Karpas-422 (cell line): ENCODE measurements at regions not wholly inside any gene's neighbourhood (a gene's known extent, or its start where the extent isn't known, plus 50 kb on each side); places are given as distances from the start of the nearest gene placed in this dataset.

Experiments used
- DNase-seq: peaks from one replicate; pipeline ENCODE4 v3.0.0-alpha.2; 2015
- H2AFZ ChIP-seq: fragments of 200-600 bp; sonication (generic); 2 replicates; pipeline ENCODE4 v1.6.1; 2014; ENCODE audit warnings: antibody characterized with exemption, low read length, mixed read lengths
- H3K27ac ChIP-seq: fragments of 200-600 bp; sonication (generic); 2 replicates; pipeline ENCODE4 v1.5.1; 2014; ENCODE audit warnings: mild to moderate bottlenecking, low read length, moderate library complexity
- H3K27me3 ChIP-seq: fragments of 200-600 bp; sonication (generic); 2 replicates; pipeline ENCODE4 v1.6.1; 2014; ENCODE audit warnings: low read length, mixed read lengths
- H3K36me3 ChIP-seq: fragments of 200-600 bp; sonication (generic); 2 replicates; pipeline ENCODE4 v1.6.1; 2014; ENCODE audit warnings: low read length, mixed read lengths; ENCODE audit not compliant: insufficient read depth
- H3K4me1 ChIP-seq: fragments of 200-600 bp; sonication (generic); 2 replicates; pipeline ENCODE4 v1.6.1; 2014; ENCODE audit warnings: mild to moderate bottlenecking, low read length, mixed read lengths
- H3K4me2 ChIP-seq: fragments of 200-600 bp; sonication (generic); 2 replicates; pipeline ENCODE4 v1.6.1; 2014; ENCODE audit warnings: low read length, low read depth, mild to moderate bottlenecking; ENCODE audit not compliant: poor library complexity, severe bottlenecking
- H3K4me3 ChIP-seq: fragments of 200-600 bp; sonication (generic); 2 replicates; pipeline ENCODE4 v1.5.1; 2014; ENCODE audit warnings: mild to moderate bottlenecking, antibody characterized with exemption, low read length, mixed read lengths
- H3K79me2 ChIP-seq: fragments of 200-600 bp; sonication (generic); 2 replicates; pipeline ENCODE4 v1.6.1; 2014; ENCODE audit warnings: mild to moderate bottlenecking, low read length, mixed read lengths
- H3K9ac ChIP-seq: fragments of 200-600 bp; sonication (generic); 2 replicates; pipeline ENCODE4 v1.6.0; 2014; ENCODE audit warnings: low read length
- H3K9me2 ChIP-seq: fragments of 200-600 bp; sonication (generic), shearing (Covaris generic); replicated peaks from 2 replicates; pipeline ENCODE4 v1.6.0; 2014; ENCODE audit warnings: mild to moderate bottlenecking, low read length, moderate library complexity; ENCODE audit not compliant: insufficient read depth
- H3K9me3 ChIP-seq: fragments of 300-700, 200-600 bp; sonication (generic); 2 replicates; pipeline ENCODE4 v1.6.1; 2014; ENCODE audit warnings: low read length, mixed read lengths
- H4K20me1 ChIP-seq: fragments of 200-600 bp; sonication (generic); 2 replicates; pipeline ENCODE4 v1.6.1; 2014; ENCODE audit warnings: mild to moderate bottlenecking, antibody characterized with exemption, low read length, low read depth; ENCODE audit not compliant: insufficient read depth

GRCh38 chr2:58805126-58805525 is 564.0 kb upstream of the FANCL start:
- DNase-seq, result no peak
- Histone ChIP-seq H3K9me2 (peaks cover 7% of the 10 kb centered on the region; the same call in 1 of the 2 replicates), H3K4me2 (no peak overlapping the region), H4K20me1 (no peaks in the 10 kb centered on the region), H2AFZ (no peak overlapping the region), H3K4me3 (no peak overlapping the region), H3K9ac (no peak overlapping the region), H3K27me3 (0 out of 2 replicates have a peak, but pooled peaks cover 2% of the 10 kb centered on the region), H3K27ac (no peak overlapping the region), H3K36me3 (no peaks in the 10 kb centered on the region), H3K9me3 (no peaks in the 10 kb centered on the region), H3K4me1 (no peaks in the 10 kb centered on the region), H3K79me2 (no peaks in the 10 kb centered on the region)

GRCh38 chr2:58803192-58803591 is 562.1 kb upstream of the FANCL start:
- H3K9me3 ChIP-seq, result no peaks in the 10 kb centered on the region

GRCh38 chr2:58800881-58801280 is 559.8 kb upstream of the FANCL start:
- no peaks in the 10 kb centered on the region for H3K9me3 ChIP-seq
- no peaks in the 10 kb centered on the region for H3K79me2 ChIP-seq
- no peak overlapping the region for H3K4me3 ChIP-seq
- H4K20me1 ChIP-seq, result no peaks in the 10 kb centered on the region
- H3K27me3 ChIP-seq, result no peaks in the 10 kb centered on the region
- H3K9me2 ChIP-seq, result peaks cover 7% of the 10 kb centered on the region; the same call in 1 of the 2 replicates
- no peak overlapping the region for H3K9ac ChIP-seq
- H3K27ac ChIP-seq, result no peak overlapping the region
- no peaks in the 10 kb centered on the region for H3K4me1 ChIP-seq
- H3K4me2 ChIP-seq, result no peak overlapping the region
- no peak for DNase-seq
- H2AFZ ChIP-seq, result no peak overlapping the region
- no peaks in the 10 kb centered on the region for H3K36me3 ChIP-seq

More at GRCh38 chr2:58803192-58803591, 562.1 kb upstream of the FANCL start:
- Histone ChIP-seq H3K9me2 (peaks cover 7% of the 10 kb centered on the region; the same call in 1 of the 2 replicates), H2AFZ (no peak overlapping the region), H3K36me3 (no peaks in the 10 kb centered on the region), H3K27ac (no peak overlapping the region), H3K9ac (no peak overlapping the region), H3K79me2 (no peaks in the 10 kb centered on the region), H4K20me1 (no peaks in the 10 kb centered on the region), H3K4me3 (no peak overlapping the region), H3K4me1 (no peaks in the 10 kb centered on the region), H3K4me2 (no peak overlapping the region), H3K27me3 (0 out of 2 replicates have a peak, but pooled peaks cover 2% of the 10 kb centered on the region)
- DNase-seq, result no peak

- no peaks in the 10 kb centered on the region for H3K79me2 ChIP-seq
- H3K9me3 ChIP-seq, result no peaks in the 10 kb centered on the region
- no peak for DNase-seq
- H3K27me3 ChIP-seq, result no peaks in the 10 kb centered on the region
- H3K9ac ChIP-seq, result no peak overlapping the region
- H3K36me3 ChIP-seq, result no peaks in the 10 kb centered on the region
- no peak overlapping the region for H2AFZ ChIP-seq
- H3K4me1 ChIP-seq, result no peaks in the 10 kb centered on the region
- H3K4me3 ChIP-seq, result no peak overlapping the region
- H4K20me1 ChIP-seq, result no peaks in the 10 kb centered on the region
- no peak overlapping the region for H3K4me2 ChIP-seq
- H3K27ac ChIP-seq, result no peak overlapping the region
- no peaks in the 10 kb centered on the region for H3K9me2 ChIP-seq
Measured at GRCh38 chr2:58798676-58799208, 557.6 kb upstream of the FANCL start.

- H3K79me2 ChIP-seq, result no peaks in the 10 kb centered on the region
- no peaks in the 10 kb centered on the region for H3K27me3 ChIP-seq
- no peak overlapping the region for H3K9ac ChIP-seq
- no peaks in the 10 kb centered on the region for H3K4me1 ChIP-seq
- H3K27ac ChIP-seq, result no peak overlapping the region
- no peaks in the 10 kb centered on the region for H3K9me3 ChIP-seq
- no peak overlapping the region for H3K4me2 ChIP-seq
- H3K9me2 ChIP-seq, result no peaks in the 10 kb centered on the region
- H4K20me1 ChIP-seq, result no peaks in the 10 kb centered on the region
- no peaks in the 10 kb centered on the region for H3K36me3 ChIP-seq
- no peak overlapping the region for H2AFZ ChIP-seq
- no peak overlapping the region for H3K4me3 ChIP-seq
- no peak for DNase-seq
Measured at GRCh38 chr2:58796239-58796910, 555.2 kb upstream of the FANCL start.

- no peak for DNase-seq
- H3K4me3 ChIP-seq, result no peak overlapping the region
- H3K36me3 ChIP-seq, result no peaks in the 10 kb centered on the region
- no peak overlapping the region for H3K9ac ChIP-seq
- no peak overlapping the region for H2AFZ ChIP-seq
- no peaks in the 10 kb centered on the region for H3K79me2 ChIP-seq
- no peaks in the 10 kb centered on the region for H3K9me3 ChIP-seq
- no peaks in the 10 kb centered on the region for H3K9me2 ChIP-seq
- H3K4me2 ChIP-seq, result no peak overlapping the region
- no peaks in the 10 kb centered on the region for H4K20me1 ChIP-seq
- no peaks in the 10 kb centered on the region for H3K27me3 ChIP-seq
- no peak overlapping the region for H3K27ac ChIP-seq
- no peaks in the 10 kb centered on the region for H3K4me1 ChIP-seq
Measured at GRCh38 chr2:58794916-58795315, 553.8 kb upstream of the FANCL start.

- no peaks in the 10 kb centered on the region for H4K20me1 ChIP-seq
- no peaks in the 10 kb centered on the region for H3K36me3 ChIP-seq
- H3K9me3 ChIP-seq, result no peaks in the 10 kb centered on the region
- H3K4me2 ChIP-seq, result no peak overlapping the region
- H3K79me2 ChIP-seq, result no peaks in the 10 kb centered on the region
- DNase-seq, result no peak
- no peak overlapping the region for H3K4me3 ChIP-seq
- no peaks in the 10 kb centered on the region for H3K9me2 ChIP-seq
- no peaks in the 10 kb centered on the region for H3K27me3 ChIP-seq
- H3K27ac ChIP-seq, result no peak overlapping the region
- no peak overlapping the region for H3K9ac ChIP-seq
- H3K4me1 ChIP-seq, result no peaks in the 10 kb centered on the region
- H2AFZ ChIP-seq, result no peak overlapping the region
Measured at GRCh38 chr2:58794103-58794502, 553.0 kb upstream of the FANCL start.

GRCh38 chr2:58788402-58788801 is 547.3 kb upstream of the FANCL start:
- Histone ChIP-seq H3K4me2 (no peak overlapping the region), H3K9me2 (no peaks in the 10 kb centered on the region), H3K4me3 (no peak overlapping the region), H3K27ac (no peak overlapping the region), H3K27me3 (no peaks in the 10 kb centered on the region), H2AFZ (no peak overlapping the region), H3K36me3 (no peaks in the 10 kb centered on the region), H3K79me2 (no peaks in the 10 kb centered on the region), H3K4me1 (no peaks in the 10 kb centered on the region), H3K9ac (no peak overlapping the region), H4K20me1 (no peaks in the 10 kb centered on the region), H3K9me3 (no peaks in the 10 kb centered on the region)
- DNase-seq, result no peak
